GM23338 (cell line): ENCODE measurements at regions not wholly inside any gene's neighbourhood (a gene's known extent, or its start where the extent isn't known, plus 50 kb on each side); places are given as distances from the start of the nearest gene placed in this dataset.

Source experiments
- ATAC-seq: fragments of 200-7000 bp; cut with Tn5 transposase; 3 replicates; pipeline ENCODE4 v1.9.1; 2020
- DNase-seq: peaks from one replicate; pipeline ENCODE4 v3.0.0-alpha.2; 2015; ENCODE audit warnings: low spot score
- H2AFZ ChIP-seq: fragments of 200-600 bp; sonication (generic); 2 replicates; pipeline ENCODE4 v1.8.0; 2016; ENCODE audit warnings: antibody characterized with exemption, mild to moderate bottlenecking, moderate library complexity
- H3F3A ChIP-seq: fragments of 200-600 bp; sonication (generic); replicated peaks from 2 replicates; pipeline ENCODE4 v1.8.0; 2017; ENCODE audit warnings: antibody characterized with exemption, mixed run types, low read depth
- H3K27ac ChIP-seq: fragments of 200-600 bp; sonication (generic); 2 replicates; pipeline ENCODE4 v1.6.1; 2016; ENCODE audit warnings: low read depth
- H3K27me3 ChIP-seq: fragments of 200-600 bp; sonication (generic); 2 replicates; pipeline ENCODE4 v1.8.0; 2016; ENCODE audit warnings: mild to moderate bottlenecking, mixed run types, moderate library complexity; ENCODE audit not compliant: insufficient read depth
- H3K36me3 ChIP-seq: fragments of 200-600 bp; sonication (generic); 2 replicates; pipeline ENCODE4 v1.8.0; 2016; ENCODE audit warnings: mild to moderate bottlenecking; ENCODE audit not compliant: insufficient read depth
- H3K4me1 ChIP-seq: fragments of 200-600 bp; sonication (generic); 2 replicates; pipeline ENCODE4 v1.8.0; 2016; ENCODE audit warnings: mild to moderate bottlenecking, moderate library complexity; ENCODE audit not compliant: insufficient read depth
- H3K4me2 ChIP-seq: fragments of 200-600 bp; sonication (generic); 2 replicates; pipeline ENCODE4 v1.7.1; 2017; ENCODE audit warnings: mixed run types
- H3K4me3 ChIP-seq: fragments of 200-600 bp; sonication (generic); 2 replicates; pipeline ENCODE4 v1.6.1; 2016; ENCODE audit warnings: mixed run types
- H3K79me2 ChIP-seq: fragments of 200-600 bp; sonication (generic); replicated peaks from 2 replicates; pipeline ENCODE4 v1.8.0; 2017; ENCODE audit warnings: mild to moderate bottlenecking; ENCODE audit not compliant: insufficient read depth
- H3K9me2 ChIP-seq: fragments of 200-600 bp; sonication (generic); 2 replicates; pipeline ENCODE4 v1.8.0; 2017; ENCODE audit not compliant: insufficient read depth
- H4K20me1 ChIP-seq: fragments of 200-600 bp; sonication (generic); replicated peaks from 2 replicates; pipeline ENCODE4 v1.8.0; 2017; ENCODE audit warnings: mild to moderate bottlenecking; ENCODE audit not compliant: insufficient read depth
- H3K27ac Mint-ChIP-seq: 2 replicates; pipeline ENCODE4 v1.8.0; 2020; ENCODE audit warnings: inconsistent platforms, mild to moderate bottlenecking, moderate library complexity, mixed read lengths
- H3K27me3 Mint-ChIP-seq: 3 replicates; pipeline ENCODE4 v1.8.0; 2022; ENCODE audit warnings: low read depth, mild to moderate bottlenecking, moderate library complexity, mixed read lengths, inconsistent platforms; ENCODE audit not compliant: insufficient read depth, poor library complexity
- H3K36me3 Mint-ChIP-seq: 3 replicates; pipeline ENCODE4 v1.8.0; 2021; ENCODE audit warnings: low read depth, mild to moderate bottlenecking, inconsistent platforms, moderate library complexity, mixed read lengths
- H3K4me1 Mint-ChIP-seq: 3 replicates; pipeline ENCODE4 v1.8.0; 2020; ENCODE audit warnings: mild to moderate bottlenecking, inconsistent platforms, mixed read lengths
- H3K4me3 Mint-ChIP-seq: 3 replicates; pipeline ENCODE4 v1.8.0; 2021; ENCODE audit warnings: moderate library complexity, mild to moderate bottlenecking, inconsistent platforms, mixed read lengths
- H3K9me3 Mint-ChIP-seq: 3 replicates; pipeline ENCODE4 v1.8.0; 2020; ENCODE audit warnings: moderate library complexity, mild to moderate bottlenecking, inconsistent platforms, mixed read lengths
- CREB1 ChIP-seq: fragments of 250-450 bp; sonication (Bioruptor Pico); IDR thresholded peaks from 2 replicates; pipeline ENCODE4 v1.5.0; 2020; ENCODE audit warnings: low read depth, mild to moderate bottlenecking, moderate library complexity
- EZH2phosphoT487 ChIP-seq: fragments of 200-600 bp; sonication (generic); IDR thresholded peaks from one replicate; pipeline ENCODE4 v1.8.1; 2018; ENCODE audit warnings: antibody characterized with exemption; ENCODE audit not compliant: unreplicated experiment
- NANOG ChIP-seq: IDR thresholded peaks from 2 replicates; pipeline ENCODE4 v1.6.1; 2016; ENCODE audit warnings: antibody characterized with exemption, borderline replicate concordance
- STAT1 ChIP-seq: IDR thresholded peaks from one replicate; pipeline ENCODE4 v1.6.1; 2016; ENCODE audit warnings: antibody characterized with exemption; ENCODE audit not compliant: unreplicated experiment
- ZNF331 ChIP-seq: fragments of 250-450 bp; sonication (Bioruptor Pico); IDR thresholded peaks from 2 replicates; pipeline ENCODE4 v1.5.0; 2020; ENCODE audit warnings: low read depth, mild to moderate bottlenecking, moderate library complexity
- TF ChIP-seq, protein P1 (sequence below): fragments of 250-450 bp; sonication (Bioruptor Pico); IDR thresholded peaks from 2 replicates; pipeline ENCODE4 v1.5.0; 2020; ENCODE audit warnings: mild to moderate bottlenecking, moderate library complexity

DNA sequence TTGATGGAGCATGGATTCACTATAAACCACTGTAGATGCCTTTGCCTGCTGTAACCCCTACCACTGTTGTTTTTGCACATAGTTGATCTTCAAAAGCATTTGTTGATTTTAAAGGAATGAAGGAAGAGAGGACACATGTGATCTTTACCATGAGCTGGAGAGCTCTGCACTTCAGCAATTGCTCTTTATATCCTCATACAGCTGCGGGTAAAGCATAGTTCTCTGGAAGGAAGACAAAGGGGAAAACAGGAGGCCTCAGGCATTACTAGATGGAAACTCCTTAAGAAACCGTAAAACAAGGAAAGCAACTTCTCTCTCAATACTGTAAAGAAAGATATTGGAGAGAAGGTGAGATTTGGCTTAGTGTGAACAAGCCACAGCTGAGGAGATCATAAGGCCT is 60.6 kb downstream of the SCG2 start (continued):
- TF ChIP-seq EZH2phosphoT487 (no peak), NANOG (no peak), STAT1 (no peak), ZNF331 (CRISPR knock-in tag) (no peak), CREB1 (CRISPR knock-in tag) (no peak)
- TF ChIP-seq, protein P1, sequence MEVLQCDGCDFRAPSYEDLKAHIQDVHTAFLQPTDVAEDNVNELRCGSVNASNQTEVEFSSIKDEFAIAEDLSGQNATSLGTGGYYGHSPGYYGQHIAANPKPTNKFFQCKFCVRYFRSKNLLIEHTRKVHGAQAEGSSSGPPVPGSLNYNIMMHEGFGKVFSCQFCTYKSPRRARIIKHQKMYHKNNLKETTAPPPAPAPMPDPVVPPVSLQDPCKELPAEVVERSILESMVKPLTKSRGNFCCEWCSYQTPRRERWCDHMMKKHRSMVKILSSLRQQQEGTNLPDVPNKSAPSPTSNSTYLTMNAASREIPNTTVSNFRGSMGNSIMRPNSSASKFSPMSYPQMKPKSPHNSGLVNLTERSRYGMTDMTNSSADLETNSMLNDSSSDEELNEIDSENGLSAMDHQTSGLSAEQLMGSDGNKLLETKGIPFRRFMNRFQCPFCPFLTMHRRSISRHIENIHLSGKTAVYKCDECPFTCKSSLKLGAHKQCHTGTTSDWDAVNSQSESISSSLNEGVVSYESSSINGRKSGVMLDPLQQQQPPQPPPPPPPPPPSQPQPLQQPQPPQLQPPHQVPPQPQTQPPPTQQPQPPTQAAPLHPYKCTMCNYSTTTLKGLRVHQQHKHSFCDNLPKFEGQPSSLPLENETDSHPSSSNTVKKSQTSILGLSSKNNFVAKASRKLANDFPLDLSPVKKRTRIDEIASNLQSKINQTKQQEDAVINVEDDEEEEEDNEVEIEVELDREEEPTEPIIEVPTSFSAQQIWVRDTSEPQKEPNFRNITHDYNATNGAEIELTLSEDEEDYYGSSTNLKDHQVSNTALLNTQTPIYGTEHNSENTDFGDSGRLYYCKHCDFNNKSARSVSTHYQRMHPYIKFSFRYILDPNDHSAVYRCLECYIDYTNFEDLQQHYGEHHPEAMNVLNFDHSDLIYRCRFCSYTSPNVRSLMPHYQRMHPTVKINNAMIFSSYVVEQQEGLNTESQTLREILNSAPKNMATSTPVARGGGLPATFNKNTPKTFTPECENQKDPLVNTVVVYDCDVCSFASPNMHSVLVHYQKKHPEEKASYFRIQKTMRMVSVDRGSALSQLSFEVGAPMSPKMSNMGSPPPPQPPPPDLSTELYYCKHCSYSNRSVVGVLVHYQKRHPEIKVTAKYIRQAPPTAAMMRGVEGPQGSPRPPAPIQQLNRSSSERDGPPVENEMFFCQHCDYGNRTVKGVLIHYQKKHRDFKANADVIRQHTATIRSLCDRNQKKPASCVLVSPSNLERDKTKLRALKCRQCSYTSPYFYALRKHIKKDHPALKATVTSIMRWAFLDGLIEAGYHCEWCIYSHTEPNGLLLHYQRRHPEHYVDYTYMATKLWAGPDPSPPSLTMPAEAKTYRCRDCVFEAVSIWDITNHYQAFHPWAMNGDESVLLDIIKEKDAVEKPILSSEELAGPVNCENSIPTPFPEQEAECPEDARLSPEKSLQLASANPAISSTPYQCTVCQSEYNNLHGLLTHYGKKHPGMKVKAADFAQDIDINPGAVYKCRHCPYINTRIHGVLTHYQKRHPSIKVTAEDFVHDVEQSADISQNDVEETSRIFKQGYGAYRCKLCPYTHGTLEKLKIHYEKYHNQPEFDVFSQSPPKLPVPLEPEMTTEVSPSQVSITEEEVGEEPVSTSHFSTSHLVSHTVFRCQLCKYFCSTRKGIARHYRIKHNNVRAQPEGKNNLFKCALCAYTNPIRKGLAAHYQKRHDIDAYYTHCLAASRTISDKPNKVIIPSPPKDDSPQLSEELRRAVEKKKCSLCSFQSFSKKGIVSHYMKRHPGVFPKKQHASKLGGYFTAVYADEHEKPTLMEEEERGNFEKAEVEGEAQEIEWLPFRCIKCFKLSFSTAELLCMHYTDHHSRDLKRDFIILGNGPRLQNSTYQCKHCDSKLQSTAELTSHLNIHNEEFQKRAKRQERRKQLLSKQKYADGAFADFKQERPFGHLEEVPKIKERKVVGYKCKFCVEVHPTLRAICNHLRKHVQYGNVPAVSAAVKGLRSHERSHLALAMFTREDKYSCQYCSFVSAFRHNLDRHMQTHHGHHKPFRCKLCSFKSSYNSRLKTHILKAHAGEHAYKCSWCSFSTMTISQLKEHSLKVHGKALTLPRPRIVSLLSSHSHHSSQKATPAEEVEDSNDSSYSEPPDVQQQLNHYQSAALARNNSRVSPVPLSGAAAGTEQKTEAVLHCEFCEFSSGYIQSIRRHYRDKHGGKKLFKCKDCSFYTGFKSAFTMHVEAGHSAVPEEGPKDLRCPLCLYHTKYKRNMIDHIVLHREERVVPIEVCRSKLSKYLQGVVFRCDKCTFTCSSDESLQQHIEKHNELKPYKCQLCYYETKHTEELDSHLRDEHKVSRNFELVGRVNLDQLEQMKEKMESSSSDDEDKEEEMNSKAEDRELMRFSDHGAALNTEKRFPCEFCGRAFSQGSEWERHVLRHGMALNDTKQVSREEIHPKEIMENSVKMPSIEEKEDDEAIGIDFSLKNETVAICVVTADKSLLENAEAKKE (CRISPR knock-in tag): no peak

DNA sequence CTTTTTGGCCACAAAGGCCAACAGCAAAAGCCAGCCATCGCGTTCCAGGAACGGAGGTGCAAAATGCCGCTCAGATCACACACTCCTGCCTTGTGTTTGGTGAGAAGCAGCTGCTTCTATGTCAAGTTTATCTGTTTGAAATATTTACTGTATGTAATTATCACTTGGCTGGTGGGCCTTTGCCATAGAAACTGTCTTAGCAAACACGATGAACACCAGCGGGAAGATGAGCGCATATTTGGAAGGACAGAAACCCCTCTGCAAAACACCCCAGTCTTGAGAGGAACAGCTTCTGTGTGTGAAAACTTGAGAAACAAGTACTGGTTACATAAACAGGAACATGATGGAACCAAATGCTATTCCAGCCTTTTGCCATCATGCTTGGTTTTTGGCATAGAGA is 59.7 kb downstream of the SCG2 start:
- Mint-ChIP-seq H3K27ac (no peak overlapping the region), H3K4me1 (peaks cover 17% of the 10 kb centered on the region), H3K4me3 (no peak overlapping the region), H3K36me3 (no peaks in the 10 kb centered on the region), H3K27me3 (no peaks in the 10 kb centered on the region), H3K9me3 (no peaks in the 10 kb centered on the region)
- no peaks in the 10 kb centered on the region for H3K79me2 ChIP-seq
- H2AFZ ChIP-seq: no peak overlapping the region
- no peaks in the 10 kb centered on the region; the same call in 1 of the 2 replicates for H3K9me2 ChIP-seq
- TF ChIP-seq, protein P1 (CRISPR knock-in tag): no peak
- no peak for TF ChIP-seq ZNF331 (CRISPR knock-in tag)
- no peak overlapping the region for H3K27ac ChIP-seq
- no peak overlapping the region for H3K4me2 ChIP-seq
- ATAC-seq: no peak
- no peaks in the 10 kb centered on the region for H3K36me3 ChIP-seq
- no peak for DNase-seq
- no peaks in the 10 kb centered on the region for H3F3A ChIP-seq
- no peaks in the 10 kb centered on the region for H3K27me3 ChIP-seq
- H3K4me1 ChIP-seq: peaks cover 18% of the 10 kb centered on the region
- no peaks in the 10 kb centered on the region for H4K20me1 ChIP-seq
- no peak overlapping the region for H3K4me3 ChIP-seq
